GM10266 (cell line): ENCODE measurements at regions not wholly inside any gene's neighbourhood (a gene's known extent, or its start where the extent isn't known, plus 50 kb on each side); places are given as distances from the start of the nearest gene placed in this dataset.

Source experiments
- DNase-seq: peaks from one replicate; pipeline ENCODE4 v3.0.0; 2012; ENCODE audit errors: extremely low spot score
- CTCF ChIP-seq: IDR thresholded peaks from 2 replicates; pipeline ENCODE4 v1.5.1; 2012; ENCODE audit warnings: mild to moderate bottlenecking, low read depth; ENCODE audit not compliant: control insufficient read depth, insufficient read depth; ENCODE audit errors: missing control alignments

- DNase-seq, result no peak
- no peak for TF ChIP-seq CTCF
Observed at GRCh38 chr22:49266561-49267519, 560.8 kb downstream of the BRD1 start.

GRCh38 chr22:49264696-49265095, 563.0 kb downstream of the BRD1 start:
- TF ChIP-seq CTCF, result no peak
- DNase-seq, result no peak

- no peak for DNase-seq
- no peak for TF ChIP-seq CTCF
Observed at GRCh38 chr22:49263101-49263500, 564.6 kb downstream of the BRD1 start.

GRCh38 chr22:49262167-49262566, 565.5 kb downstream of the BRD1 start:
- TF ChIP-seq CTCF, result no peak
- no peak for DNase-seq

- no peak for TF ChIP-seq CTCF
- DNase-seq, result no peak
Observed at GRCh38 chr22:49261616-49262015, 566.1 kb downstream of the BRD1 start.

GRCh38 chr22:49260681-49261580, 566.7 kb downstream of the BRD1 start:
- no peak for TF ChIP-seq CTCF
- DNase-seq, result no peak
